ENCODE measurements at regions not wholly inside any gene's neighbourhood (a gene's known extent, or its start where the extent isn't known, plus 50 kb on each side); places are given as distances from the start of the nearest gene placed in this dataset.

DNA sequence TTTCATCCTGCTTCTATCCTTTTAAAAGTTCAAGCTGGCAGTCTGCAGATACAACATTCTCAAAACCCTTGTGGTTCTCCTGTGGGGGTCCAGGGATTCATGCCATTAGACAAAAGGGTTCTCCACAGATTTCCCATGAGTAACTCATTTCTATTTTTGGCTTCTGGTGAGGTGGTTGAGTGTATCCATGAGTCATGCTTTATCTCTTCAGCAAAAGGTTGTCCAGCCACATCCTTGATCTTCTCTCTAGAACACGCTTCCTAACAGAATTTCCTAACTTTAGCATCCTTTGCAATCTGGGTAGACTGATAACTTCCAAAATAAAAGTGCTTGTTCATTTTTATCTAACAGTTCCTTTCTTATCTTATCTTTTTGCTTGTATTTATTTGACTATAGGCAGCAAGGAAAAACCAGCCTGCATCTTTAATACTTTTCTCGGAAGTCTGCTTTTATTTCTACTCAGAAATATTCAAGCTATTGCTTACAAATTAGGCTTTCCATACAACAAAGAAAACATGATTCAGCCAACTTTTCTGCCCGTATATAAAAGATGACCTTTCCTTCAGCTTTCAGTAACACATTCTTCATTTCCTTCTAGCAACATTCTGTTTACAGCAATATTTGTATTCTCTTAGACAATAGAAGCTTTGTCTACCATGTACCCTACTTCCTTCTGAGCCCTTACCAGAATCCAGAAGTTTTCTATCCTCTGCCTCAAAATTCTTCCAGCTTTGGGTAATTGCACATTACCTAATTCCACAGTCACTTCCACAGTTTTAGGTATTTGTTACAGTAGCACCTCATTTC is 79.3 kb upstream of the IL6 start:
- Histone ChIP-seq H3K4me3 (ENCODE audit: low read depth in 2 of 2, low read length in 1 of 2) (no peak overlapping the region), H3K4me1 (ENCODE audit: control insufficient read depth in 1 of 2, insufficient read depth in 2 of 2, low read depth in 1 of 2, low read length in 1 of 2) (no peaks in the 10 kb centered on the region), H3K4me2 (no peak overlapping the region), H3F3A (replicated peaks; ENCODE audit: insufficient read depth) (peaks cover 25% of the 10 kb centered on the region), H2AFZ (ENCODE audit: low read depth) (no peak overlapping the region; the same call in 1 of the 2 replicates), H3K79me2 (ENCODE audit: insufficient read depth) (no peaks in the 10 kb centered on the region), H4K20me1 (ENCODE audit: insufficient read depth) (no peaks in the 10 kb centered on the region), H3K9me2 (no peaks in the 10 kb centered on the region), H3K9ac (peak overlapping the region; percentile 23; the same call in 1 of the 2 replicates), H3K36me3 (replicated peaks in 1 of 2; ENCODE audit: control insufficient read depth in 1 of 2, insufficient read depth in 2 of 2, low read length in 1 of 2) (no peaks in the 10 kb centered on the region), H3K27ac (ENCODE audit: low read depth in 2 of 2, low read length in 1 of 2) (peak overlapping the region in 1 of 2 experiments; percentile 84; a peak in 2 of 4 replicates), H3K27me3 (ENCODE audit: insufficient read depth) (no peaks in the 10 kb centered on the region), H3K9me3 (peaks cover 27% of the 10 kb centered on the region)
- POLR2A ChIA-PET, result no interaction called here
- no peak for DNase-seq
- WGBS (ENCODE audit: low lambda C conversion rate), result 6% methylated on average over 3 of the region's 3 CpGs
- CTCF ChIA-PET, result no interaction called here
- TF ChIP-seq MAX (IDR thresholded peaks at IDR 0.05; ENCODE audit: low read depth), result no peak
- no peak for TF ChIP-seq ELF1 (IDR thresholded peaks at IDR 0.05)
- TF ChIP-seq TAF1 (IDR thresholded peaks at IDR 0.05; ENCODE audit: borderline replicate concordance, low read depth, low read length), result no peak
- TF ChIP-seq FOXM1 (IDR thresholded peaks at IDR 0.05; ENCODE audit: low read depth), result no peak
- no peak for TF ChIP-seq REST (IDR thresholded peaks at IDR 0.05; ENCODE audit: low read depth, low read length)
- peak; percentile 19; the same call in 1 of the 2 replicates for TF ChIP-seq JUND (IDR thresholded peaks at IDR 0.05)
- no peak for TF ChIP-seq CHD2 (IDR thresholded peaks at IDR 0.05; ENCODE audit: low read length, partially characterized antibody)
- no peak for TF ChIP-seq SMC3 (IDR thresholded peaks at IDR 0.05; ENCODE audit: low read depth, low read length)
- TF ChIP-seq, protein P1, sequence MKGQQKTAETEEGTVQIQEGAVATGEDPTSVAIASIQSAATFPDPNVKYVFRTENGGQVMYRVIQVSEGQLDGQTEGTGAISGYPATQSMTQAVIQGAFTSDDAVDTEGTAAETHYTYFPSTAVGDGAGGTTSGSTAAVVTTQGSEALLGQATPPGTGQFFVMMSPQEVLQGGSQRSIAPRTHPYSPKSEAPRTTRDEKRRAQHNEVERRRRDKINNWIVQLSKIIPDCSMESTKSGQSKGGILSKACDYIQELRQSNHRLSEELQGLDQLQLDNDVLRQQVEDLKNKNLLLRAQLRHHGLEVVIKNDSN (IDR thresholded peaks at IDR 0.05; ENCODE audit: borderline replicate concordance, low read depth), result no peak
- TF ChIP-seq TEAD4 (IDR thresholded peaks at IDR 0.05; ENCODE audit: borderline replicate concordance, insufficient read depth), result no peak
- TF ChIP-seq RFX5 (IDR thresholded peaks at IDR 0.05; ENCODE audit: low read length), result no peak
- 0 out of 4 replicates have a peak, but pooled peaks of 1 of the 2 experiments have one; percentile 8 for TF ChIP-seq EP300 (IDR thresholded peaks at IDR 0.05; ENCODE audit: borderline replicate concordance in 1 of 2, low read depth in 1 of 2, low read length in 1 of 2)
- no peak for TF ChIP-seq GABPA (IDR thresholded peaks at IDR 0.05; ENCODE audit: low read depth)
- TF ChIP-seq NFIC (IDR thresholded peaks at IDR 0.05; ENCODE audit: borderline replicate concordance), result no peak
- no peak for TF ChIP-seq RAD21 (IDR thresholded peaks at IDR 0.05; ENCODE audit: low read length)
- no peak for TF ChIP-seq NRF1 (IDR thresholded peaks at IDR 0.05; ENCODE audit: low read depth, low read length)
- no peak for TF ChIP-seq IRF3 (IDR thresholded peaks at IDR 0.05; ENCODE audit: low read depth, low read length)
- TF ChIP-seq PBX3 (IDR thresholded peaks at IDR 0.05), result no peak
- peak; percentile 95 for TF ChIP-seq MEF2A (IDR thresholded peaks at IDR 0.05; ENCODE audit: borderline replicate concordance, low read depth)
- no peak for TF ChIP-seq RXRA (IDR thresholded peaks at IDR 0.05; ENCODE audit: borderline replicate concordance, low read depth)
- peak; percentile 70 for TF ChIP-seq FOSL2 (IDR thresholded peaks at IDR 0.05; ENCODE audit: borderline replicate concordance, low read depth)
- TF ChIP-seq SIN3A (IDR thresholded peaks at IDR 0.05; ENCODE audit: borderline replicate concordance, low read depth, low read length), result no peak
- TF ChIP-seq ZBTB33 (IDR thresholded peaks at IDR 0.05; ENCODE audit: borderline replicate concordance, low read depth), result no peak
- no peak for TF ChIP-seq GATA2 (CRISPR knock-in tag; IDR thresholded peaks at IDR 0.05)
- peak; percentile 25; the same call in 1 of the 2 replicates for TF ChIP-seq TCF12 (IDR thresholded peaks at IDR 0.05)
- TF ChIP-seq YY1 (IDR thresholded peaks at IDR 0.05; ENCODE audit: low read depth), result no peak

All from SK-N-SH (cell line).